Endothelial cell of hepatic sinusoid (primary cell): ENCODE measurements at regions not wholly inside any gene's neighbourhood (a gene's known extent, or its start where the extent isn't known, plus 50 kb on each side); places are given as distances from the start of the nearest gene placed in this dataset.

ENCODE experiments used
- in situ Hi-C: cut with HindIII; loops from 2 replicates; pipeline ENCODE4 v1.10.0; 2017; ENCODE audit warnings: low sequenced_read_pairs

DNA sequence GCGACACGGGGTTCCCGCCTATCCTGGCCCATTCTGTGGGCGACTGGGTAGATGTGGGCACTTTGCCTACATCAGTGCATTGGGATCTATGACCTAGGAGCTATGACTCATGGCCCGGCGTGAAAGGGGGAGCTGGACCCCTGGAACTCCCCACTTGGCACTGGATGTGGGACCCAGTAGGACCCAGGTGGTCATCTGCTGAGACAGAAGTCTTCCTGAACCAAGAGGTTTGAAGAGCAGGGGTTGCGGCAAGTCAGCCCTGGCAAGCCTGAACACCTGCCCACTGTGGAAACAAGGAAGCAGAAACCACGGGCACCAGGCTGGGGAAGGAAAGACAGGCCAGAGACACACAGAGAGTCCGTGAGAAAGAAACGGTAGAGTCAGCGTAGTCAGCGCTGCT lies 656.7 kb downstream of the AJAP1 start:
- in situ Hi-C loops, result no loop called here

DNA sequence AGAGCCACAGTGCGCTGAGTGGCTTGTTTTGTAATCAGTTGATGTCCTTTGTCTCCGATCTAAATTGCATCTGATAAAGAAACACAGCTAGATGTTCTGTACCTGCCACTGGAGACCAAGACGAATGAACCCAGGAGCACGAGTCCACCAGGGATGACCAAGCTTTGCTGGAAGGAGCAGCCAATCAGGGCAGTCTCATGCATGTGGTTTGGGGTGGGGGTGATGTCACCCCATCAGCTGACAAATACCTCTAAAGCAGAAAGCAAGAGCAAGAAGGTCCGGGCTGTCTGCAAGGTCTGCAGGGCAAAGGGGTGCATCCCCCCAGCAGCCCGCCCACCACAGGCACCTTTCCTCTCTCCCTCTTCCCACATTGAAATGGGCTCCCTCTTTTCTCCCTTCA lies 653.8 kb downstream of the AJAP1 start:
- in situ Hi-C loops, result no loop called here

DNA sequence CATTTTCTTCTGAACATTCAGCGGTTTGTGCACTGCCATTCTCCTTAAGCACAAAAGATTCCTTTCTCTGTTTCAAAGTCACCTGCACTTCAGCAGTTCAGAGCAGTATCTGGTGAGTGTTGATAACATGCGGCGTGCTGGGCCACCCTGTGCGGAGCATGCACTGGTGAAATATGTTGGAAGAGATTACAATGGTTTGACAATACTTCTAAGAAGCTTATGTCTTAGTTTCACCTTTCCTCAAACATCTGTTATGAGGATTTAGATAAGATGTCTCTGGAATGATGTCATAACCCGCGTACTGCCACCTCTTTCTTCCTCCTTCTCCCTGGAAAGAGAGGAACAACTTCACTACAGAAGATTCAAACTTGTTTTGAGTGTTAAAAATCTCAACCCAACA lies 650.3 kb downstream of the AJAP1 start:
- in situ Hi-C loops, result no loop called here

DNA sequence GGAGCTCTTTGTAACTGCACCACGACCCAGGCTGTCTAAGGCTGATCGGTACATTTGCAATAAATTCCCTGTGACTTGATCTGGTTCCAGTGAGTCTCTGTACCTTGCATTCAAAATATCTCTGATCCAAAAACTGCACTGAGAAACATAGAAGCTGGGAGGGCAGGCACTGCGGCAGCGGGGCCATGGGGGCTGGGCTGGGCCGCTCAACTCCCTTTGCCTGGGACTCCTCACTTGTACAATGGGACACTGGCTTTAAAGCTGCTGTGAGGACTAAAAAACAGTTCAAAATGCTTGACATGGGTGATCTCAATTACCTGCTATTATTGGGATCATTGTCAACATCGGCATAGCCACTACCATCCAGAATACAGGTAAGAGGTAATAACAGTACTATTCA lies 644.0 kb downstream of the AJAP1 start:
- in situ Hi-C loops, result no loop called here

DNA sequence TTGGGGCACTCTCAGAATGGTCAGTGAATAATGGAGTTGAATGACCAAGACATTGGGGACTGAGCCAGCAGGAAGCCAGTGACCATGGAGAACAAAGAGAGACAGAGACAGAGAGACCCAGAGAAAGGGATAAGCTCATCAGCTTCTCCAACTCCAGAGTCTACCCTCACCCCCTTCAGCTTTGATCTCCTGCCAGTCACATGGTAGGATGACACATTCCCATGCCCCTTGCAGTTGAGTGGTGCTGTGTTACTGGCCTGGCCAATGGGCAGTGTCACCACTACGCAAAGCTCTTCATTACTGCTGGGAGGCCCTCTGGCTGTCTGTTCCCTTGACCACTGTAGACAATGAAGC lies 643.5 kb downstream of the AJAP1 start:
- in situ Hi-C loops, result no loop called here

DNA sequence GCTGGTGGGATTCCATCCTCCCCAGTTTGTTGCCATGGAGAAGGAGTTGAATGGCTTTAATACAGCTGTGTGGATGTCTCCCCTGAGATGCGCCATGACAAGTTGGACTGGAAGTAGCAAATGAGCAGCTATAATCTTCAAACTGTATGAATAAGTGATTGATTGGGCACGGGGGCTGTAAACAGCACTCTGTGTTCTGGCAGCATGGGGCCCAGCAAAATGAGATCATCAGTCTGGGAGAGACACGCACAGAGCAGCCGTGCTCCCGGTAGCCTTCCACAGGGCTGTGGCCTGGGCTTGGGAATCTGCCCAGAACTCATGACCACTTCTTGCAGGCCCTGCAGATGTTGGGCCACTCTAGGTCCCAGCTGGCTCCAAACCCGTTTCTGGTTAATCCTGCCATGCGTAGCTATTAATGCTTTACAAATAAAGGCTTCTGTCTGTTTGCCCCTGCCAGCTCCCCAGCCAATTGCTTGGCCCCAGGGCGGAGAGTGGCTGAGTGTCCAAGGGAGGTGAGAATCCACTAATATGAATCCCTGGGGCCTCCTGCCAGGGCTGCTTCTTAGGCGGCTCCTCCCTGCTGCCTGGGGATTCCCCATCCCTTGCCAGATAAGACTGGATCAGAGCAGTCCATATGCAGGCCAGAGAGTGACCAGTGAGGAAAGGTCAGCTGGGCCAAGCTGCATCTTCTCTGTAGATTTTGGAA lies 642.9 kb downstream of the AJAP1 start:
- in situ Hi-C loops, result no loop called here

DNA sequence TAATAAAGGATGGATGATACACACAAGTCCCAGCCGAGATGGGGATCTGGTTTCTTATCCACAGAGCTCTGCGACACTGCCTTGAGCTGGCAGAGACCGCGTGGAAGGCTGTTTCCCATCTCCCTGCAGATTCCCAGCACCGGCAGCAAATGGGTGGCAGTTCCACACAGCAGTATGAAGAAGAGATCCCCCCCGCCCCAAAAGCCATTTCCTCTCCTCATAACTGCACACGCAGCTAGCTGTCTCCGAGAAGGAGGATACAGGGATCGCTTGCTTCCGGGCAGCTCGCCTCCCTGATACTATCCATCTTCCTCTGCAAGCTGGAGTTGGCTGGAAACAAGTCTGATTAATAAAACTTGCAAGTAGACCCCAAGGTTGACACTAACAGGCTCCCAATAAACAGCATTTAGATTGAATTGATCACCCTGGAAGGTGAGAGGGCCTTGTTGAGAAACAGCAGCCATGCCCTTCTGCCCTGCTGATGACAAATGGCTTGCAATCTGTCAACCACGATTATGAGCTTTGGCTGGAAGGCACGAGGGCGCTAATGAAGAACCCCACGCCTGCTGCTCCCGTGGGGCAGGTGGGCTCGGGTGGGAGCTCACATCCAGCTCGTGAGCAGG lies 642.3 kb downstream of the AJAP1 start:
- in situ Hi-C loops, result no loop called here

DNA sequence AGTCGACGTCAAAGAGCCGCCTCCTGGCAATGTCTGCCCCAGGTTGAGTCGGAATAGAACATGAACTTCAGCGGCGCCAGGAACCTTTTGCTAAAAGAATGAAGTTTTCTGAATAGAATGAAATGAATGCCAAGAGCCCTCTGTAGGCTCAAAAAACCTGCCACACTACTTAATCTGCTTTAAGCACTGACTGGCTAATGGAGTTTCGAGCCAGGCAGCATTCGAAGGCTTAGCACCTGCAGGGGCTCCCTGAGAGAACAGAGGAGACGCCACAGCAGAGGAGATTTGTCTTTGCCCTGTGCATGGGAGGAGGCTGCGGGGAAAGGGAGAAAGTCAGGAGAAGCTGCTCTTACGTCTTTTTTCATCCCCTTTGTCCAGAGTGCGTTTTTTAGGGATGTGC lies 641.7 kb downstream of the AJAP1 start:
- in situ Hi-C loops, result no loop called here

DNA sequence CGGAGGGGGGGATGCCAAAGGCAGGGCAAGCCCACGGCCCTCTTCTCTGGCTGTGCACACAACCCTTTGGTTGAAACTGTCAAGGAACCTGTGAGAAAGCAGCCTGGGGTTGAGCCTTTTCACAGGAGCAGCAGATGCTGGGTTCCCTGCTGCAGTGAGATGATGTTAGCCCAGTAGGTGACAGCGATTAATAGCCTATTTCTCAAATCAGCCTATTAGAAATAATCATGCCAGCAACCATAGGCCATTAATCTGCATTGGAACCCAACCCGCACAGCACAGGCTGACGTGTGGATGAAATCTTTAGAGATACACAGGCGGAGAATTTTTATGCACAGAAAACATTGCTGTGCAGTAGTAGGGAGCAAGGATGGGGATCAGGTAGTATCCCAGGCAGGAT lies 637.5 kb downstream of the AJAP1 start:
- in situ Hi-C loops, result no loop called here

DNA sequence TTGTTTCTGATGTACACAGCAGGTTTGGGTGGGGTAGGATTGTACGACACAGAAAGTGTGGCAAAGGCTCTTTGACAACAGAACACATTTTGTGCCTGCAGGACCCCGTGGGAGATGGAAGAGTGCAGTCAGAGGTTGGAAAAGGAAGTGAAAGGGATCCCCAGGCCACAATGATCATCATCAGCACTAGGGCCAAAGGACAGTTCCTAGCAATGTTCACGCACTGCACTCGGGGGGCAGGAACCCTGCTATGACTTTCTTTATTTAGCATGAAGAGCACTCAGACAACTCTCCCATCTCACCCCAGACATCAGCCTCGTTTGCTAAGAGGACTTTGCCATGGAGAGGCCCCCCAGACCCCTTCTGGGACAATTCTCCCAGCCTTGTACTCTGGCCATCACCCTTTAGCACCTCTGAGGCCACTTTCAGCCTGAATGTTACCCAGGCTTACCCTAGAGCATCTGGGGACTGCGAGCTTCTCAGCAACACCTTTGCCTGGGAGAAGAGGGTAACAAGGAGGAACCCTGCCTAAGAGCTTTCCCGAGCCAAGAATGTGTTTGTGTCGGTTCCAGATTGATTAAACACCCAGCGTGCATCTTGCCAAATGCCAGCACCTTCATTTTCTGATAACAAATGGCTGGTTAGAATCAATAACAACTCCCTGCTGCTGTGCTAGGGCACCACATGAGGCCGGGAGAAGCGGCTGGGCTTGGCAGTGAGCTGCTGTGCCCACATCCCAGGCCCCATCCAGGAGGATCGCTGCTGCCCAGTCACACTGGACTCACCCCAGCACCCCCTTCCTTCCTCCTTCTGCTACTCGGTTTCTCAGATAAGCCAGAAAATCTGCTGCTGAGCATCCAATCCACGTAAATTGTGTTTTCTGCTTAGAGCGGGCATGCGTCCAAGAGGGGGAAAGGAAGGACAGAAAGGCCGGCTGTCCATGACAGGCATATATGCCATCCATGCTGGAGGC lies 633.1 kb downstream of the AJAP1 start:
- in situ Hi-C loops, result no loop called here

DNA sequence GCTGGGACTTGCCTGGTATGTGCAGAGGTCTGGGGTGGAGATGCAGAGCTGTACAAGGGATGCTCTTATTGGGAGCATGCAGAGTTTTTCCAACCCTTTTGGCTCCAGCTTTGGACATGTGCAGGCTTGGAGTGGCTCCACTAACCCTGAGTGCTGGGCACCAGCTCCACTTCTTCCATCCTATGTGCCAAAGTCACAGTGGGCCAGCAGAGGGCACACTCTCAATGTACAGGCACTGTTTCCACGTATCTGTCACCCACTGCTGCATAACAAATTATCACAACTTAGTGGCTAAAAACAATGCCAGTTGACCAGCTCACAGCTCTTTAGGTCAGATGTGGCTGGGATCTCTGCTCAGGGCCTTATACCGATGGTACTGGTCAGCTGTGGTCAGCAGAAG lies 631.8 kb downstream of the AJAP1 start:
- in situ Hi-C loops, result no loop called here

DNA sequence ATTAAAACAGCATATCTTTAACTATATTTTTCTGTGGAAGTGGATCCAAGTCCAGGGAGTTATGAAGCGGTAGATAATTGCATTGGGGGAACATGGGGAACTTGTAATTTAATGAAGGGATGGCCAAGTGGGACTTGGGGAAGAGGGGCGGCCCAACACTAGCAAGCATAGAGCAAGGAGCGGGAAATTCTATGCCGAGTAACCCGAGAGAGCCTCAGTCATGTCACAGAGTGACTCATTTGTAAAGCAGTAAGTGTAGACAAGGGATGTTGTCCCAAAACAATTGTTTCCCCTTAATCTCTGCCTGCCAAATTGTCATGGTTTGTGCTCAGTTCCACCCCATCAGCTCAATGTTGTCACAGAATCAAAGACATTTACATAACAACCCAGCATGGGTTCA lies 620.1 kb downstream of the AJAP1 start:
- in situ Hi-C loops, result no loop called here

DNA sequence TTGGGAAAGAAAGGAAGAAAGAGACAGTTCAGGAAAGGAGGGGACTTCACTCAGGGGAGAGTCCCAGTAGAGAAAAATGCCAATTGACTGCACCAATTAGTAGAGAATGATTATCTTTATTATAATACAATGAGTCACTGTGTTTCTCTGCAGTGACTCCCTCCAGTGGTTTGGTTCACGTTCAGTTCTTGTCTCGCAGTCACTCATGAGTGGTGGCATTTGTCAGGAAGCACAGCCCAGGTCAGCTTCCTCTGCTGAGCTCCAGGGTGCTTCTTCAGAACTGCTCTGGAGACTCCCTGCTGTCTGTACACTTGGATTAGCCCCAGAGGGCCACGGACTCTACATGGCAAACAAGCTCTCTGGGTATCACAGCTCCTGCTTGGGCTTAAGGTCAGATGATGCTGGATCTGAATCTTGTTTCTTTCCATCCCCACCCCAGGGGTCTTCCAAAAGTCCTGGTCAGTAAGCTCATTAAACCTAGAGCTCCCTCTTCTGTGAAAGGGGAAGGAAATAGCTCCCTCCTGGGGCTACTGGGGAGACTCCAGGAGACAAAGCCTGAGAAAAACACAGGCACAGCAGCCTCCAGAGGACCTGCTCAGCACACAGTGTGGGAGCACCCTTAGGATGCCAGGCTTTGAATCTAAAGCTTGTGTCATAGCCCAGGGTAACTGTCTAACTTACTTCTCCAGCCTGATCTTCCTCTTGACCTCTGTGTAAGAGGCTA lies 619.0 kb downstream of the AJAP1 start:
- in situ Hi-C loops, result no loop called here

DNA sequence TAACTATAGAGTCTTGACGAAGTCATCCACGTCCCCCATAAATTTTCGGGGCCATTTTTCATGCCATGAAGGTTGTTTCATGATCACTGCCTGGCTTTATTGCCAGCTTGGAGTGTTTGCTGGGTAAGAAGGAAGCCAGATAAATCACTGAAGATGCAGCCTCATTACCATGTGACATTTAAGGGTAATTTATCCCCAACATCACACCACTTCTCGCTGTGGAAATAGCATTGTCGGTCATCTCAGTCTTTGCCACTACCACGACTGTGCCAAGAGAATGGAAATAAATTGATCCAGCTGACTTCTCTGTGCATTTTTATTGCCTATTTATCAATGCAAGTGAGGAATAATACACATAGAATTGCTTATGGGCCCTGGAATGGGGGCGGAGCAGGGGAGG lies 617.9 kb downstream of the AJAP1 start:
- in situ Hi-C loops, result no loop called here

DNA sequence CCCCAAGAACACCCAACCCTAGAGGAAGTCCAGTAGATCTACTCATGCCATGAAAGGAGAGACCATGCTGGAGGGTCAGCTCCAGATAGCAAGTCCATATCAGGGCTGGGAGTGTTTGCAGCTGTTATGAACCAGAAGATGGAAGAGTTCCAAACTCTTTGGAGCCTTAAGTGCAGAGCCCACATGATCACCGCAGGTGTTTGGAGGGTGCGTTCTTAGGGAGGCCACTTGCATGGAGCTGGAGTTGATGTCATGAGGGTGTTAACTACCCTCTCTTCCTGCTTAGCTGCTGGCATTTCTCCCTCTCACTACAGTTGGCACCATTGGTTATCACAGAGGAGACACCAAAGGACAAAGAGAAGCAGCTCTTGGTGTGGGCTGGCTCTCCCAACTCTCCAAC lies 616.9 kb downstream of the AJAP1 start:
- in situ Hi-C loops, result no loop called here

DNA sequence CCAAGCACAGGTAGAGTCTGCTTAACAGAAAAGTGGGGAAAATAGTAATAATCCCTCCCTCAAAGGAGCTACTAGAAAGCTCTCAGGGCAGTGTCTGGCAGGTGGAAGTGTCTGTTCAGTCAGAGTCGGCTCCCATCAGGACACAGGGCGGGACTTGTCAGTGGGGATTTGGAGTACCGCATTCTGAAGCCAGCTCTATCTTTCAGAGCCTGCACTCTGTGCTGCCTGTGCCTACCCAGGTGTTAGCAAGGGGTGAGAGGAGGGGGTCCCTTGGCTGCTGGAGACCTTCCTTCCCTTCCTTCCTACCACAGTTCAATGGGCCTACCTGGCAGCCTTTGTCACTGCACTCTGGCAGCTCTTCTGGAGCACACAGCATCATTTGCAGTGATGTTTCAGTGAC lies 615.5 kb downstream of the AJAP1 start:
- in situ Hi-C loops, result no loop called here

DNA sequence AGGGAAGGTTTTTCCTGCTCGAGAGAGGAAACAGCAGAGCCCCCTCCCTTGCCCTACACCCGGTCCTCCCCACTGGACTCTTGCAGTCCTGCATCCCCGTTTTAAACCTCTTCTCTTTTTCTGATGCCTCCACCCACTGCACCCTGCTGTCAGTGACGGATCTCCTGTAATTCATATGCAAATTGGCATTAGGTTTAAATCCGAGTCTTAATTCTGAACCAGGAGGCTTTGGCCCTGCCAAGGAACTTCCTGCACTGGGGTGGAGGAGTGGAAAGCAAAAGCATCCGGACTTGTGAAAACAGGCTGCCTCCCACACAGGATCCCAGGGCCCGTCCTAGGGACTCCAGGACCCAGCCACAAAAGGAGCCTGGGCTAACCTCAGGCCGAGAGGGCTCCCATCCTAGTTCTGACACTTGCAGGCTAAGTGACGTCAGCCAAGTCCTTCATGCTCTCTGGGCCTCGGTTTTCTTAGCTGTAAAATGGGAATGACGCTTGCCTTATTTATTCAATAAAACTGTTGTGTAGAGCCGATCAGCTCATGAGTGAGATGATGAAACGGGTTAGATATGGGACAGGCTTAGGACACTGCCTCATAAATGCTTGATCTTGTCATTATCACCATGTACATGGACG lies 613.3 kb downstream of the AJAP1 start:
- in situ Hi-C loops, result no loop called here

DNA sequence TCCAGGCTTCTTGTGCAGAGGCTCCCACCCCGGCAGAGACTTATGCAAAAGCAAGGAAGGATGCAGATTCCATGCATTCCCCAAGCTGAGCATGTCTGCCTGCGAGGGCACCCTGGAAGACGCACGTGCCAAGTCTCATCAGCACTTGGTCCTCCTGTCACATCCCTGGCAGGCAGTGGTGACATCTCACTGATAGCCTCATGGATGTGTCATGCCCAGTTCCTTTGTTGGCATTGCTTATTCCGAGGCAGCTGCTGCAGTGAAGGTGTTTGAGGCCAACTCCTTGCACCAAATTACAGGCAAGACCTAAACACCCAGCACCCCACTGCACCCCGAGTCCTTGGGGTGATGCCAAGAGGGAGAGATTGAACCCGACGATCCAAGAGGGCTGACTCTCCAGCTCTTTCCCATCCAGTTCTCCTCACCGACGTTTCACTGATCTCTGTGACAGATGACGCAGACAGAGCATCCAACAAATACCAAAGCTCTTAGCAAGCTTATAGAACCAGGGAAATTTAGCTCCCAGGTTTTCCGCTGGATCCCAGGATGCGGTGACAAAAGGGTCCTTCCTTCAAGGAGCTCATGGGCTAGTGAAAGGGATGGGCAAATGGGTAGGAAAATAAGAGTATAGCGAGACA lies 611.1 kb downstream of the AJAP1 start:
- in situ Hi-C loops, result no loop called here

DNA sequence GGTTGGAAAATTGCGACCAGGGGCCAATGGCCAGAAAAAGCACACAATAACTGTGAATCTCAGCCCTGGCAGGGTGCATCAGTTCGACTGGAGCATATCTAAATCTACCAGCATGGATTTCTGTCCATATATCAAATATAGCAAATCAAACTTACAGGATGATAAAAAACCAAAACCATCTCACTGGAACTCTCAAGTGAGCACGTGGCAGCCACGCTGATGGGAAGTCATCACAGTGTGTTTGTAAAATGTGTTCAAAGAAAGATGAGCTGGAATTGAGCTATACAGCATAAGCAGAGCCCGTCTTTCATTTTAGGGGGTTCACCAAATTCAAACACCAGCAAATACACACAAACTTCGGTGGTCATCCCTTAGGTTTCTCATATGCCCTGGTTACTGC lies 610.1 kb downstream of the AJAP1 start:
- in situ Hi-C loops, result no loop called here

DNA sequence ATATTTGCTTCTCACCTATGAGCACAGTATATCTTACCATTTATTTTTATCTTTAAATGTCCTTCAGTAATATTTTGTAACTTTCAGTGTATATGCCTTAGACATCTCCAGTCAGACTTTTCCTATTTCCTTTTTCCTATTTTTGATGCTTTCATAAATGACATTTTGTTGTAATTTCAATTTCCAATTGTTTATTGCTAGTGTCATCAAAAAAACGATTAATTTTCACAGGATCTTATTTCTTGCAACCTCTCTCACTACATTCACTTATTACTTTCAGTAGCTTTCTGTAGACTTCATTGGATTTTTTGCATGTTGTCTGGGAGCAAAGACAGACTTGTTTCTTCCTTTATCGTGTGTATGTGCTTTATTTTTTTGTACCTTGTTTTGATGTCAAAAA lies 602.4 kb downstream of the AJAP1 start:
- in situ Hi-C loops, result no loop called here
